ENCODE measurements at regions not wholly inside any gene's neighbourhood (a gene's known extent, or its start where the extent isn't known, plus 50 kb on each side); places are given as distances from the start of the nearest gene placed in this dataset.

DNA sequence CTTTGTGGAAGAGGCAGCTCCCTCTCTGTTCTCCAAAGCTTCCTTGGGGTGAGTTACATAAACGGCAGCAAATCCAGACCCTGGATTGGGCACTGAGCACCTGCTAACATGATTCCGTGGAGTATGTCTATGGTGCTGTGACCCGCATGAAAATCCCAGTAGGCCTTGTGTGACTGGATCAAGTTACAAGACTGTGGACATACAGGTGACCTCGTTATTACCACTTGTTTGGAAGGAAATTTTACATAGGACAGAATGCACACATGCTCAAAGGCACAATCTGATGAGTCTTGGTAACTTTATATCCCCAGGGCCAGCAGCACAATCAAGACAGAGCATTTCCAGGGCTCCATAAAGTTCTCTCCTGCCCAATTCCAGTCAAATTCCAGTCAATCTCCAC lies 120.2 kb upstream of the OTOS start:
- TF ChIP-seq, protein P1, sequence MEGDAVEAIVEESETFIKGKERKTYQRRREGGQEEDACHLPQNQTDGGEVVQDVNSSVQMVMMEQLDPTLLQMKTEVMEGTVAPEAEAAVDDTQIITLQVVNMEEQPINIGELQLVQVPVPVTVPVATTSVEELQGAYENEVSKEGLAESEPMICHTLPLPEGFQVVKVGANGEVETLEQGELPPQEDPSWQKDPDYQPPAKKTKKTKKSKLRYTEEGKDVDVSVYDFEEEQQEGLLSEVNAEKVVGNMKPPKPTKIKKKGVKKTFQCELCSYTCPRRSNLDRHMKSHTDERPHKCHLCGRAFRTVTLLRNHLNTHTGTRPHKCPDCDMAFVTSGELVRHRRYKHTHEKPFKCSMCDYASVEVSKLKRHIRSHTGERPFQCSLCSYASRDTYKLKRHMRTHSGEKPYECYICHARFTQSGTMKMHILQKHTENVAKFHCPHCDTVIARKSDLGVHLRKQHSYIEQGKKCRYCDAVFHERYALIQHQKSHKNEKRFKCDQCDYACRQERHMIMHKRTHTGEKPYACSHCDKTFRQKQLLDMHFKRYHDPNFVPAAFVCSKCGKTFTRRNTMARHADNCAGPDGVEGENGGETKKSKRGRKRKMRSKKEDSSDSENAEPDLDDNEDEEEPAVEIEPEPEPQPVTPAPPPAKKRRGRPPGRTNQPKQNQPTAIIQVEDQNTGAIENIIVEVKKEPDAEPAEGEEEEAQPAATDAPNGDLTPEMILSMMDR (conservative IDR thresholded peaks at IDR 0.05; ENCODE audit: low read depth, low read length) = no peak
- TF ChIP-seq EZH2 (IDR thresholded peaks at IDR 0.05; ENCODE audit: borderline replicate concordance, low read depth, low read length, poor library complexity, severe bottlenecking) = no peak

All from A673 (cell line).